ENCODE measurements at regions not wholly inside any gene's neighbourhood (a gene's known extent, or its start where the extent isn't known, plus 50 kb on each side); places are given as distances from the start of the nearest gene placed in this dataset.

DNA sequence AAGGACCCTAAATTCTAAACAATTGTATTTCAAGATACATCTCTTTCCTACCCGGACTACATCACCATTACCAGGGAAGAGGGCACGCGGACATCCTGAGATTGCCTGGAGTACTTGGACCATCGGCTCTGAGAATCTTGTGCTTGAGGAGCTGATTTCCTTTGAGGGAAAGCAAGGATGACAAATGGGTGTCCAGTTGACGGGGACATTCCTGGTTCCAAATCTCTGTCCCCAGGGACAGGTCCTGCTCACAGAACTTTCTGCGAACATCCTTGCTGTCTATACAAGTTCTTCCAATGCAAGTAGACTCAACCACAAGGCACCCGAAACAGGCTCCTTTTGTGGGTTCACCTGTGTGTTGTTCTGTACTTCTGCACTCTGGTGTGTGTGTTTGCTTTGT is 289.5 kb upstream of the MYT1L start:
- no peaks in the 10 kb centered on the region for H3K9me3 Mint-ChIP-seq
- peaks cover 9% of the 10 kb centered on the region for H3K27me3 Mint-ChIP-seq
- POLR2A ChIA-PET, result interaction anchor here (0.7 kb wide), 1 partner anchor 29 kb away, joined by 3 read pairs; no protein-coding TSS in a partner anchor
- no peaks in the 10 kb centered on the region for H3K36me3 Mint-ChIP-seq (ENCODE audit: low read depth)
- no peaks in the 10 kb centered on the region for H3K36me3 ChIP-seq (ENCODE audit: insufficient read depth, low read length)
- peaks cover 0 to 6% of the 10 kb centered on the region in 2 experiments for H3K27me3 ChIP-seq (ENCODE audit: control insufficient read depth in 1 of 2, insufficient read depth in 2 of 2, low read length in 2 of 2)
- TF ChIP-seq, protein P1, sequence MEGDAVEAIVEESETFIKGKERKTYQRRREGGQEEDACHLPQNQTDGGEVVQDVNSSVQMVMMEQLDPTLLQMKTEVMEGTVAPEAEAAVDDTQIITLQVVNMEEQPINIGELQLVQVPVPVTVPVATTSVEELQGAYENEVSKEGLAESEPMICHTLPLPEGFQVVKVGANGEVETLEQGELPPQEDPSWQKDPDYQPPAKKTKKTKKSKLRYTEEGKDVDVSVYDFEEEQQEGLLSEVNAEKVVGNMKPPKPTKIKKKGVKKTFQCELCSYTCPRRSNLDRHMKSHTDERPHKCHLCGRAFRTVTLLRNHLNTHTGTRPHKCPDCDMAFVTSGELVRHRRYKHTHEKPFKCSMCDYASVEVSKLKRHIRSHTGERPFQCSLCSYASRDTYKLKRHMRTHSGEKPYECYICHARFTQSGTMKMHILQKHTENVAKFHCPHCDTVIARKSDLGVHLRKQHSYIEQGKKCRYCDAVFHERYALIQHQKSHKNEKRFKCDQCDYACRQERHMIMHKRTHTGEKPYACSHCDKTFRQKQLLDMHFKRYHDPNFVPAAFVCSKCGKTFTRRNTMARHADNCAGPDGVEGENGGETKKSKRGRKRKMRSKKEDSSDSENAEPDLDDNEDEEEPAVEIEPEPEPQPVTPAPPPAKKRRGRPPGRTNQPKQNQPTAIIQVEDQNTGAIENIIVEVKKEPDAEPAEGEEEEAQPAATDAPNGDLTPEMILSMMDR (IDR thresholded peaks at IDR 0.05), result no peak
- CTCF ChIA-PET, result no interaction called here
- no peak for DNase-seq
- no peak overlapping the region for H3K4me3 Mint-ChIP-seq
- no peak overlapping the region for H3K27ac Mint-ChIP-seq
- no peak for ATAC-seq (ENCODE audit: poor library complexity)
- no peak overlapping the region for H3K27ac ChIP-seq (ENCODE audit: low read depth in 1 of 2, low read length in 2 of 2)
- intact Hi-C loops (cut with DNase I, micrococcal nuclease), result no loop called here
- H3K4me1 ChIP-seq (ENCODE audit: insufficient read depth, low read length), result no peaks in the 10 kb centered on the region
- no peaks in the 10 kb centered on the region for H3K9me3 ChIP-seq (ENCODE audit: control insufficient read depth in 1 of 2, insufficient read depth in 1 of 2, low read length in 2 of 2)
- H3K4me3 ChIP-seq (ENCODE audit: low read length), result no peak overlapping the region
- no peaks in the 10 kb centered on the region for H3K4me1 Mint-ChIP-seq (ENCODE audit: low read depth)

DNA sequence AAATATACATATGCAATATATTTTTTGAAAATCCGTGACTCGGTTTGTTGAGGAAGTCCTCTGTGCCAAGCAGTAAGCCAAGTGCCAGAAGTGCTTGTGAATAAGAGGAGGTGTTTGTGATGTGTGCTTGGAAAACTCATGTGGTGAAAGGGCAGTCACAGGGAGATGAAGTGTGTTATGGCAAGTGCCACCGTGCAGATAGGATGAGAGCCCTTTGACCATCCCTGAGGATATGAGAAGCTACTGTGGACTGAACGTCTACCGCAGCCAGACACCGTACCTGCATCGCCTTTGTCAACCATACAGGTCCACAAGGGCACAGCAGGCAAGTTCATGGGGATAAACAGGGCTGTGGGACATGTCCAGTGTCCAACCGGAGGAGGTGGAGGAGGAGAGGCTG is 288.9 kb upstream of the MYT1L start:
- intact Hi-C loops (cut with DNase I, micrococcal nuclease), result loop anchor here in 1 of 2 experiments (5.0 to 10.0 kb wide), 3 partner anchors 757 to 955 kb away; partner anchors contain the start of genes ADI1, EIPR1, RPS7 and TRAPPC12
- Mint-ChIP-seq H3K36me3 (ENCODE audit: low read depth) (no peaks in the 10 kb centered on the region), H3K27me3 (peaks cover 9% of the 10 kb centered on the region), H3K4me3 (no peak overlapping the region), H3K27ac (no peak overlapping the region), H3K4me1 (ENCODE audit: low read depth) (no peaks in the 10 kb centered on the region), H3K9me3 (no peaks in the 10 kb centered on the region)
- DNase-seq (no peak), ATAC-seq (ENCODE audit: poor library complexity) (no peak)
- CTCF ChIA-PET, result no interaction called here
- H3K27me3 ChIP-seq (ENCODE audit: control insufficient read depth in 1 of 2, insufficient read depth in 2 of 2, low read length in 2 of 2), result peaks cover 0 to 6% of the 10 kb centered on the region in 2 experiments
- TF ChIP-seq, protein P1 (IDR thresholded peaks at IDR 0.05), result no peak
- H3K36me3 ChIP-seq (ENCODE audit: insufficient read depth, low read length), result no peaks in the 10 kb centered on the region
- POLR2A ChIA-PET, result no interaction called here
- no peaks in the 10 kb centered on the region for H3K9me3 ChIP-seq (ENCODE audit: control insufficient read depth in 1 of 2, insufficient read depth in 1 of 2, low read length in 2 of 2)
- H3K4me3 ChIP-seq (ENCODE audit: low read length), result no peak overlapping the region
- H3K27ac ChIP-seq (ENCODE audit: low read depth in 1 of 2, low read length in 2 of 2), result no peak overlapping the region
- H3K4me1 ChIP-seq (ENCODE audit: insufficient read depth, low read length), result no peaks in the 10 kb centered on the region

DNA sequence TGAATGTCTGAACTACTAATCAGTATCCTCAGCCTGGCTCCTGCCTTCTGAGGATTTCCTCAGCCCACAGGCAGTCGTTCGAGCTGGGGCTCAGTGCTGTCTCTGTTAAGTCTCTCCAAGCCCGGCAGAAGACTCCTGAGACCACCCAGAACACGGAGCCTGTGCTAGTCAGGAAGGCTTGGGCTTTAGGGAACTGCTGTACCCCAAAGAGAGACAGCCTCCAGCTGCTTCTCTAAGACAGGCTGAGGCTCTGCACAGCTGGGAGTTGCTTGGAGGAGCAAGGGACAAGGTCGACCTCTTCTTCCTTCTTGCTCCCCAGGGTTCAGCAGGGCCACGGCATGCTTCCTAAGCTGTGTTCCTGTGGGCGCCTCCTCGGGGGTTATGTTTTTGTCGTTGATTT is 283.4 kb upstream of the MYT1L start:
- ATAC-seq (ENCODE audit: poor library complexity), result no peak
- Mint-ChIP-seq H3K9me3 (peaks cover 8% of the 10 kb centered on the region), H3K27me3 (peaks cover 5% of the 10 kb centered on the region), H3K4me1 (ENCODE audit: low read depth) (peaks cover 10% of the 10 kb centered on the region), H3K4me3 (no peak overlapping the region), H3K36me3 (ENCODE audit: low read depth) (peaks cover 5% of the 10 kb centered on the region), H3K27ac (peak overlapping the region; percentile 84)
- TF ChIP-seq, protein P1 (IDR thresholded peaks at IDR 0.05), result no peak
- intact Hi-C loops (cut with DNase I, micrococcal nuclease), result loop anchor here (5.0 to 10.0 kb wide), 4 partner anchors 73 to 963 kb away; partner anchors contain the start of genes RPS7 (in 2 of the 2) and ADI1 (in 1 of the 2)
- H3K4me3 ChIP-seq (ENCODE audit: low read length), result no peak overlapping the region
- peaks cover 0 to 9% of the 10 kb centered on the region in 2 experiments for H3K9me3 ChIP-seq (ENCODE audit: control insufficient read depth in 1 of 2, insufficient read depth in 1 of 2, low read length in 2 of 2)
- DNase-seq, result peak in 1 of 14 experiments; percentile 9
- ChIA-PET POLR2A (interaction anchor here (1.7 to 3.8 kb wide), 2 partner anchors 27 to 32 kb away, joined by 5 to 35 read pairs; no protein-coding TSS in a partner anchor), CTCF (no interaction called here)
- H3K4me1 ChIP-seq (ENCODE audit: insufficient read depth, low read length), result peaks cover 12% of the 10 kb centered on the region
- H3K27ac ChIP-seq (ENCODE audit: low read depth in 1 of 2, low read length in 2 of 2), result no peak overlapping the region
- H3K27me3 ChIP-seq (ENCODE audit: control insufficient read depth in 1 of 2, insufficient read depth in 2 of 2, low read length in 2 of 2), result peaks cover 0 to 4% of the 10 kb centered on the region in 2 experiments
- no peaks in the 10 kb centered on the region for H3K36me3 ChIP-seq (ENCODE audit: insufficient read depth, low read length)

All from CD4-positive, alpha-beta T cell (primary cell).